IPS-18a (cell line): ENCODE measurements at regions not wholly inside any gene's neighbourhood (a gene's known extent, or its start where the extent isn't known, plus 50 kb on each side); places are given as distances from the start of the nearest gene placed in this dataset.

Experiments used
- H3K27ac ChIP-seq: one replicate; pipeline ENCODE4 v1.5.1; 2013; ENCODE audit warnings: low read length
- H3K27me3 ChIP-seq: one replicate; pipeline ENCODE4 v1.6.1; 2013; ENCODE audit warnings: mild to moderate bottlenecking, low read length; ENCODE audit not compliant: control insufficient read depth, insufficient read depth
- H3K36me3 ChIP-seq: one replicate; pipeline ENCODE4 v1.6.1; 2013; ENCODE audit warnings: low read depth, low read length; ENCODE audit not compliant: control insufficient read depth
- H3K4me1 ChIP-seq: one replicate; pipeline ENCODE4 v1.6.1; 2013; ENCODE audit warnings: low read depth, low read length; ENCODE audit not compliant: control insufficient read depth
- H3K4me3 ChIP-seq: one replicate; pipeline ENCODE4 v1.5.1; 2013; ENCODE audit warnings: low read length
- H3K9ac ChIP-seq: one replicate; pipeline ENCODE4 v1.6.1; 2013; ENCODE audit warnings: mild to moderate bottlenecking, low read length, moderate library complexity
- H3K9me3 ChIP-seq: one replicate; pipeline ENCODE4 v1.6.1; 2013; ENCODE audit warnings: low read depth, low read length; ENCODE audit not compliant: control insufficient read depth

- no peak overlapping the region for H3K4me3 ChIP-seq
- H3K9ac ChIP-seq = no peak overlapping the region
- no peaks in the 10 kb centered on the region for H3K9me3 ChIP-seq
- no peak overlapping the region for H3K27ac ChIP-seq
- no peaks in the 10 kb centered on the region for H3K27me3 ChIP-seq
- peaks cover 11% of the 10 kb centered on the region for H3K4me1 ChIP-seq
- no peaks in the 10 kb centered on the region for H3K36me3 ChIP-seq
Measured at GRCh38 chr9:79353856-79354520, 217.8 kb upstream of the TLE4 start.

GRCh38 chr9:79357194-79357593 is 214.6 kb upstream of the TLE4 start:
- H3K36me3 ChIP-seq = no peaks in the 10 kb centered on the region
- no peak overlapping the region for H3K4me3 ChIP-seq
- H3K9me3 ChIP-seq = no peaks in the 10 kb centered on the region
- peaks cover 34% of the 10 kb centered on the region for H3K4me1 ChIP-seq
- H3K27me3 ChIP-seq = peaks cover 16% of the 10 kb centered on the region
- H3K27ac ChIP-seq = no peak overlapping the region
- no peak overlapping the region for H3K9ac ChIP-seq

DNA sequence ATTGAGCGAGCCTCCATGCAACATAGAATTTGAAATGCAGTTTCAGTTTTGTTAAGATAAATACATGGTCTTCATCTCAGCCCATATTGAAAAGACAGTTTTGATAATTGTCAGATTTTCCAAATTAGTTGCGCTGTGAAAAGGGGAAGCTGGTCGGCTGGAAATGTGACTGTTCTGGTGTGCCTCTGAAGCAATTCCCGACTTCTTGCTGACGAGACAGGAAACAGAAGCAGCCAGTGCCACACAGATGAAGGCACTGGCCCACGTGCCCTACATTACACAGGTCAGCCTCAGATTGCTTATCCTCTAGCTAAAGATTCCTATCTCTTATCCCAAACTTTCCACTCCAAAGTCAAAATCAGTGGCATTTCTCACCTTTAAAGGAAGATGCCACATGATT is 214.1 kb upstream of the TLE4 start:
- Histone ChIP-seq H3K27ac (no peak overlapping the region), H3K36me3 (no peaks in the 10 kb centered on the region), H3K4me3 (no peak overlapping the region), H3K4me1 (peaks cover 34% of the 10 kb centered on the region), H3K9ac (no peak overlapping the region), H3K9me3 (no peaks in the 10 kb centered on the region), H3K27me3 (peaks cover 16% of the 10 kb centered on the region)

- no peak overlapping the region for H3K9ac ChIP-seq
Measured at GRCh38 chr9:79360387-79361347, 211.1 kb upstream of the TLE4 start.

GRCh38 chr9:79362100-79363081 is 209.4 kb upstream of the TLE4 start:
- Histone ChIP-seq H3K27ac (no peak overlapping the region), H3K4me1 (peaks cover 33% of the 10 kb centered on the region), H3K4me3 (peak overlapping the region; percentile 2), H3K9me3 (no peaks in the 10 kb centered on the region), H3K27me3 (peaks cover 24% of the 10 kb centered on the region), H3K36me3 (no peaks in the 10 kb centered on the region), H3K9ac (no peak overlapping the region)

More at GRCh38 chr9:79360387-79361347, 211.1 kb upstream of the TLE4 start:
- no peaks in the 10 kb centered on the region for H3K36me3 ChIP-seq
- H3K27me3 ChIP-seq = peaks cover 24% of the 10 kb centered on the region
- H3K9me3 ChIP-seq = no peaks in the 10 kb centered on the region
- peak overlapping the region; percentile 45 for H3K4me3 ChIP-seq
- peaks cover 33% of the 10 kb centered on the region for H3K4me1 ChIP-seq
- H3K27ac ChIP-seq = no peak overlapping the region

- Histone ChIP-seq H3K9me3 (no peaks in the 10 kb centered on the region), H3K27me3 (no peaks in the 10 kb centered on the region), H3K4me1 (peaks cover 5% of the 10 kb centered on the region), H3K4me3 (no peak overlapping the region), H3K36me3 (no peaks in the 10 kb centered on the region), H3K9ac (no peak overlapping the region), H3K27ac (no peak overlapping the region)
Measured at GRCh38 chr9:79369676-79370075, 202.1 kb upstream of the TLE4 start.

- no peak overlapping the region for H3K4me3 ChIP-seq
- H3K9ac ChIP-seq = no peak overlapping the region
- H3K36me3 ChIP-seq = no peaks in the 10 kb centered on the region
- no peak overlapping the region for H3K27ac ChIP-seq
- H3K4me1 ChIP-seq = peaks cover 5% of the 10 kb centered on the region
- H3K27me3 ChIP-seq = no peaks in the 10 kb centered on the region
- no peaks in the 10 kb centered on the region for H3K9me3 ChIP-seq
Measured at GRCh38 chr9:79371301-79371700, 200.5 kb upstream of the TLE4 start.

- H3K9ac ChIP-seq = no peak overlapping the region
- no peak overlapping the region for H3K4me3 ChIP-seq
- no peaks in the 10 kb centered on the region for H3K9me3 ChIP-seq
- H3K27me3 ChIP-seq = no peaks in the 10 kb centered on the region
- no peak overlapping the region for H3K27ac ChIP-seq
- peaks cover 5% of the 10 kb centered on the region for H3K4me1 ChIP-seq
- no peaks in the 10 kb centered on the region for H3K36me3 ChIP-seq
Measured at GRCh38 chr9:79371948-79372555, 199.7 kb upstream of the TLE4 start.

- Histone ChIP-seq H3K27me3 (no peaks in the 10 kb centered on the region), H3K27ac (no peak overlapping the region), H3K9ac (no peak overlapping the region), H3K4me3 (no peak overlapping the region), H3K9me3 (peaks cover 8% of the 10 kb centered on the region), H3K36me3 (no peaks in the 10 kb centered on the region), H3K4me1 (peaks cover under 1% of the 10 kb centered on the region)
Measured at GRCh38 chr9:79377339-79377855, 194.4 kb upstream of the TLE4 start.

GRCh38 chr9:79378107-79378506 is 193.7 kb upstream of the TLE4 start:
- Histone ChIP-seq H3K9ac (no peak overlapping the region), H3K9me3 (peaks cover 8% of the 10 kb centered on the region), H3K27ac (no peak overlapping the region), H3K4me3 (no peak overlapping the region), H3K36me3 (no peaks in the 10 kb centered on the region), H3K4me1 (peaks cover 4% of the 10 kb centered on the region), H3K27me3 (no peaks in the 10 kb centered on the region)
